GM20000 (cell line): ENCODE measurements at regions not wholly inside any gene's neighbourhood (a gene's known extent, or its start where the extent isn't known, plus 50 kb on each side); places are given as distances from the start of the nearest gene placed in this dataset.

Source experiments
- DNase-seq: peaks from one replicate; pipeline ENCODE4 v3.0.0; 2012; ENCODE audit warnings: low spot score
- TF ChIP-seq, protein P1 (sequence below): IDR thresholded peaks from 2 replicates; pipeline ENCODE4 v1.5.1; 2012; ENCODE audit warnings: mild to moderate bottlenecking, control low read depth; ENCODE audit errors: extremely low read depth, missing control alignments

DNA sequence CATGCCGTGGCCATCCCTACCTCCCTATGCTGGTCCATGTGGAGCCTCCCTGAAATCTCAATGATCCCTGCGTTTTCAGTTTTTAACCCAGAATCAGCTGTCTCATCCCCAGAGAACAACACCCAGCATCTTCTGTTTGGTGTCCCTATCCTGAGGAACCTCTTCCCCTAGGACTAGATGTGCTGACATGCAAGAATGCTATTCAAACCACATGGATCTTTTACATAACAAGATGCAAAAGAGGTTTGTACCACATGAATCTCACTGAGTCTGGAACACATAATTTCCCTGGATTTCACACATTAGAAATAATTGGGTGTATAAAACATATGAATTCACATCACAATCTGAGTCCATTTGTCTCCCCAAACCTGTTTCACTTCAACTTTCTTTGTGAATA lies 174.6 kb upstream of the NECTIN3 start:
- TF ChIP-seq, protein P1, sequence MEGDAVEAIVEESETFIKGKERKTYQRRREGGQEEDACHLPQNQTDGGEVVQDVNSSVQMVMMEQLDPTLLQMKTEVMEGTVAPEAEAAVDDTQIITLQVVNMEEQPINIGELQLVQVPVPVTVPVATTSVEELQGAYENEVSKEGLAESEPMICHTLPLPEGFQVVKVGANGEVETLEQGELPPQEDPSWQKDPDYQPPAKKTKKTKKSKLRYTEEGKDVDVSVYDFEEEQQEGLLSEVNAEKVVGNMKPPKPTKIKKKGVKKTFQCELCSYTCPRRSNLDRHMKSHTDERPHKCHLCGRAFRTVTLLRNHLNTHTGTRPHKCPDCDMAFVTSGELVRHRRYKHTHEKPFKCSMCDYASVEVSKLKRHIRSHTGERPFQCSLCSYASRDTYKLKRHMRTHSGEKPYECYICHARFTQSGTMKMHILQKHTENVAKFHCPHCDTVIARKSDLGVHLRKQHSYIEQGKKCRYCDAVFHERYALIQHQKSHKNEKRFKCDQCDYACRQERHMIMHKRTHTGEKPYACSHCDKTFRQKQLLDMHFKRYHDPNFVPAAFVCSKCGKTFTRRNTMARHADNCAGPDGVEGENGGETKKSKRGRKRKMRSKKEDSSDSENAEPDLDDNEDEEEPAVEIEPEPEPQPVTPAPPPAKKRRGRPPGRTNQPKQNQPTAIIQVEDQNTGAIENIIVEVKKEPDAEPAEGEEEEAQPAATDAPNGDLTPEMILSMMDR, result no peak
- DNase-seq, result no peak

DNA sequence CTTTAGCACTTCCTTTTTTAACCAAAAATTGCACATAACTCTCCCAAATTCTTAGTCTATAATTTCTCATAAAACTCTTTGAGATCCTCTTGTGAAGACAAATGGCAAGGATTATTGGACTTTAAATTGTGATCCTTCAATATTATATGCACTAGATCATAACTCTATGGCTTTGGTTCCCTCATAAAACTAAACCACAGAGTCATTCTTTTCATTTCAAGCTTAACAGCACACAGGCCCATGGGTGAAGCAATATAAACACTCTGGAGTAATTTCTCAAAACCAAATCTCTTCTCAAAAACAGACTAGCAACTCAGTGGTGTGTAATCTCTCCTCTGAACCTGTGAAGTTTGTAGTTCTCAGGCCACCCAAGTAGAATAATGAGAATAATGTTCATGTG lies 171.0 kb upstream of the NECTIN3 start:
- no peak for DNase-seq
- TF ChIP-seq, protein P1, result no peak

DNA sequence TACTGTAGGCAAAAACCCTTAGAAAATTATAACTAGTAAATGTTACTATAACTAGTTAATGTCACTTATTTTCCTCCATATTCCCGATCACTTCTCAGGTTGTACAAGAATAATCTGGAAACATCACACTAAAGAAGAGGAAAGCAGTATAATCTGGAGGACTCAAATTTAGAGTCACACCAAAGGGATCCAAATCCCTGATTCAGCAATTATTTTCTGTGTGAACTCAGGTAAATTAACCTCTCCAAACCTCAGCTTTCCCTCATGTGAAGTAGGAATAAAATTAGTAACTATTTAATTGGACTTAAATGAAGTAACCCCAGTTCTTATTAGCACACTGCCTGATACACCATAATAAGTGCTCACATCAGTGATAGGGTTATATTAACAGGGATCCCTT lies 170.1 kb upstream of the NECTIN3 start:
- no peak for DNase-seq
- TF ChIP-seq, protein P1, result no peak

DNA sequence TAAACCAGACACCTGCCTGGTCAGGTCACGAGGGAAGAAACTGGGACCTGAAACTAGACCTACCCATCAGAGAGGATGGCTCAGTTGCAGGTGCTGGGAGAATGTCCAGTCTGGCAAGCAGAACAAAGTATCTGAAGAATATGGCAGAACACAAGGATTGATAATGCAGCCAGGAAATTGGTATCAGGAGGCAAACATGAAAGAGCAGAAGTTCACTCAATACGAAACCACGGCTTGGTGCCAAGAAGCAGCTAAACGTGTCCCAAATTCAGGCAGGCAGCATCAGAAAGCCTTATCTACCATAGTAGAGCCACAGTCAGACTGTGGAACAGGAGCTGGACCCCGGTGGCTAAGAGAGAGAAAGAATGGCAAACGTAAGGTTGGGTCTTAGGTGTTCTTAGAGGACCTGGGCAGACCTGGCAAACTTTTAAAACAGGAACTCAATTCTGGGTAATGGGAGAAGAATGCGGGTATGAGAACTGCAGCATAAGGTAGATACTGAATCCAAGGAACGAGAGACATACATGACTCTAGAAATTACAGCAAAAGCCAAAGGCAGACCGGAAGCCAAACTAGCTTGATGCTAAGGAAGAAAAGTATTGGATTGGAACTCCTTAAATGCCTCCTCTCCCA lies 169.0 kb upstream of the NECTIN3 start:
- TF ChIP-seq, protein P1, result no peak
- DNase-seq, result no peak

DNA sequence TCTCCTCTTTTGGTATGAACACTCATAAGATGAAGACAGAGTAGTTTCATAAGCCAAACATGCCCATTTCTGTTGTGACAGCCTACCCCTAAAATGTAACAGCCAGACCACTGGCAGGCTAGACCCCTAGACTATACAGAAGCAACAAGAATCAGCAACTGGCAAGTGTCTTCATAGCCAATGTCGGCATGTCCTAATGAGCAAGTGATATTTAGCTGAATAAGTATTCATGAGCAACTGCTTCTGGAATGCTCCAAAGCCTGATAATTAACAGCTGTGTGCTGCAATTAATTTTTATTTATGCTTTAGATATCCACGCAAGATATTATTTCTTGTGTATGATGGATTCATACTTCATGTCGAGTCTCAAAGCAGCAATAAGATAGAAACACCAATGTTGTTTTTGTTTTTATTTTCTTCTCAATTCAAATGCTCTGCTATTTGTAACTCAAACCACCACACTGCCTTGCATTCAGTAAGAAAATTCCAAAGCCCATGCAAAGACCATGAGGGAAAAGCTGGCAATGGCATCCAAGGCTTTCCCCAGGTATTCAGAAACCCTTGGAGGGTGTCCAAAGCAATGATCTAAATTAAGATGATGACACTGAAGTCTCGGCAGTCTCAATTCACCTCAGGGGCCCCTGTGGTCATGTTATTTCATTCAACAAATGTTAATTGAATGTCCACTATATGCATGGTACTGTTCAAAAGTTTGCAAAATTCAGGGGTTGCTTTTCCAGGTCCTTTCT lies 167.7 kb upstream of the NECTIN3 start:
- DNase-seq, result no peak
- TF ChIP-seq, protein P1, result no peak

DNA sequence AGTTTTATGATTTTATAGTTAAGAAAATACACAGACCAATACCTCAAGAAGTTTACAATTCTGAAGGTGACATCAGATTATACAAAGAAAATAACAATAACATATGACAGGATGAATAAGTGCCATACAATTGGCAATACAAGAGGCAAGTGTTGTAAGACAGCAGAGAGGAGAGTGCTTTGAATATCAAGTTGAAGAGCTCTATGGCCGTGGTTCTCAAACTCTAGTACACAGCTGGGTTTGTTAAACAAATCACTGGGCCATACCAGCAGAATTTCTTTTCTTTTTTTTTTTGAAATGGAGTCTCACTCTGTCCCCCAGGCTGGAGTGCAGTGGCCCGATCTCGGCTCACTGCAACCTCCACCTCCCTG lies 167.1 kb upstream of the NECTIN3 start:
- no peak for DNase-seq
- TF ChIP-seq, protein P1, result no peak

DNA sequence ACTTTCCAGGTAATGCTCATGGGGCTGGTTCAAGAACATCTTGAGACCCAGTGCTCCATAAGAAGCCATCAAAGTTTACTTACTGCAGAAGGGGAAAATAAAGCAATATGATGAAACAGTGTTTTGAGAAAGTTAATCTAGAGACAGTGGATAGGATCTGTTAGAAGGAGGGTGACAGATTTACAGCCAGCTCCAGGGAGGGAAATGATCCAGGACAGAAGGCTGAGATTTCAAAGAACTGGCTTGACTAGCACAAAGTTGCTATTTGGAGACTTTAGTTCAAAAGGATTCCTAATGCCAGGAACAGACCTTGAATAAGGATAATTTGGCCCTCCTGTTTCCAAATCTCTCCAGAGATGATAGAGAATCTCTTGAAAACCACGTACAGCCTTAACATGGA lies 166.5 kb upstream of the NECTIN3 start:
- TF ChIP-seq, protein P1, result no peak
- DNase-seq, result no peak
